A673 (cell line): ENCODE measurements at regions not wholly inside any gene's neighbourhood (a gene's known extent, or its start where the extent isn't known, plus 50 kb on each side); places are given as distances from the start of the nearest gene placed in this dataset.
"Not testable (repeated sequence)": the region's sequence is repeated elsewhere in the genome, so short reads cannot be mapped to it uniquely, and the experiment has no call there.

Source experiments
- BruUV-seq: library from RNA; stranded (reverse); fragments of 400-500 nt; replicated peaks from 2 replicates; lab custom pipeline; 2021; lab: Mats Ljungman, UMichigan
- CTCF ChIA-PET: fragments of 300-600 bp; sonication (Branson Sonifier 250); formaldehyde crosslinking; loops from one replicate; lab custom pipeline; 2022; ENCODE audit warnings: antibody characterized with exemption; lab: Charles Lee
- POLR2A ChIA-PET: fragments of 300-600 bp; sonication (Branson Sonifier 250); formaldehyde crosslinking; loops from one replicate; lab custom pipeline; 2022; ENCODE audit warnings: antibody characterized with exemption; ENCODE audit not compliant: low non-redundant PET; lab: Charles Lee
- DNase-seq: peaks from one replicate; pipeline ENCODE4 v3.0.0-alpha.2; 2015; ENCODE audit warnings: low spot score
- H3K27ac ChIP-seq: fragments of 200-600 bp; sonication (generic); 2 replicates; pipeline ENCODE4 v1.5.1; 2016; ENCODE audit warnings: mixed run types, low read depth, mild to moderate bottlenecking, mixed read lengths, antibody characterized with exemption, low read length; ENCODE audit not compliant: poor library complexity, severe bottlenecking
- H3K27me3 ChIP-seq: fragments of 200-600 bp; sonication (generic); replicated peaks from 2 replicates; pipeline ENCODE4 v1.6.1; 2017; ENCODE audit warnings: mixed run types, low read depth, mild to moderate bottlenecking, mixed read lengths, antibody characterized with exemption, low read length; ENCODE audit not compliant: insufficient read depth, poor library complexity
- H3K36me3 ChIP-seq: fragments of 200-600 bp; sonication (generic); 2 replicates; pipeline ENCODE4 v1.6.1; 2016; ENCODE audit warnings: mixed run types, mild to moderate bottlenecking, mixed read lengths, antibody characterized with exemption, low read length; ENCODE audit not compliant: insufficient read depth, poor library complexity, severe bottlenecking
- H3K4me1 ChIP-seq: fragments of 200-600 bp; sonication (generic); 2 replicates; pipeline ENCODE4 v1.6.1; 2017; ENCODE audit warnings: mixed run types, mild to moderate bottlenecking, mixed read lengths, antibody characterized with exemption, low read length; ENCODE audit not compliant: insufficient read depth, poor library complexity, severe bottlenecking
- H3K4me3 ChIP-seq: fragments of 200-600 bp; sonication (generic); 2 replicates; pipeline ENCODE4 v1.5.1; 2016; ENCODE audit warnings: low read depth, mixed run types, mild to moderate bottlenecking, mixed read lengths, low read length; ENCODE audit not compliant: poor library complexity, severe bottlenecking
- H3K9me3 ChIP-seq: fragments of 200-600 bp; sonication (generic); 2 replicates; pipeline ENCODE4 v1.6.1; 2016; ENCODE audit warnings: mixed run types, low read depth, mild to moderate bottlenecking, mixed read lengths, antibody characterized with exemption, low read length; ENCODE audit not compliant: poor library complexity, severe bottlenecking
- EZH2 ChIP-seq: fragments of 200-600 bp; sonication (generic); IDR thresholded peaks from 2 replicates; pipeline ENCODE4 v1.6.1; 2017; ENCODE audit warnings: borderline replicate concordance, low read depth, mild to moderate bottlenecking, mixed read lengths, antibody characterized with exemption, low read length; ENCODE audit not compliant: poor library complexity, severe bottlenecking
- intact Hi-C: fragments of 100-400 bp; cut with micrococcal nuclease; formaldehyde crosslinking; loops from one replicate; pipeline ENCODE4 v1.10.0; 2022; ENCODE audit not compliant: unreplicated experiment
- TF ChIP-seq, protein P1 (sequence below): fragments of 300-800, 200-600 bp; sonication (generic); conservative IDR thresholded peaks from 2 replicates; pipeline ENCODE4 v1.5.1; 2017; ENCODE audit warnings: low read depth, mild to moderate bottlenecking, antibody characterized with exemption, low read length, moderate library complexity, mixed read lengths

DNA sequence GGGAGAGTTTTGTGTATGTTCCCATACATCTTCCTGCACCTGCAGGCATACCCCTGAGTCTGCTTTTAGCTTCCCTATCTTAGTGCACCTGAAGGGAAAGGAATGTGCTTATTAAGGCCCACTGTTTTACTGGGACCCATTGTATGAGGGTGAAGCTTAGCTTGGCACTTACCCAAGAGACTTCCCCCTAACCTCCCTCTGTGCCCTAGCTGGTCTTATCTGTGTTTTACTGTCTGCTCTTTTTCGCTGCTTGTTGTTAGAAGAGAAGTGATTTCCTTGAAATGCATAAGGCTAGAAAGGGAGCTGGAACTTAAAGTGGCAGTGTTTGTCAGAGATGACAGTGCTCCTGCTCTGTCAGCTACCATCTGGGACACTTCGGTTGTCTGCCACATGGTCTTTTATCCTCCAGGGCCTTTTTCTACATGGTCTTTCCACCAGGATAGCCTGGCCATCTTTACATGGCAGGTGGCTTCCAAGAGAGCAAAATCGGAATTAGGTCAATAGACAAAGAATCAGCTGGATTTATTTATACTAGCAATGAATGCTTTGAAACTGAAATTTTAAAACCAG is 122.5 kb upstream of the SLC44A1 start:
- no TSS peak for BruUV-seq
- no peaks in the 10 kb centered on the region for H3K9me3 ChIP-seq
- no peaks in the 10 kb centered on the region for H3K27me3 ChIP-seq
- intact Hi-C loops: no loop called here
- no peak for TF ChIP-seq EZH2
- TF ChIP-seq, protein P1, sequence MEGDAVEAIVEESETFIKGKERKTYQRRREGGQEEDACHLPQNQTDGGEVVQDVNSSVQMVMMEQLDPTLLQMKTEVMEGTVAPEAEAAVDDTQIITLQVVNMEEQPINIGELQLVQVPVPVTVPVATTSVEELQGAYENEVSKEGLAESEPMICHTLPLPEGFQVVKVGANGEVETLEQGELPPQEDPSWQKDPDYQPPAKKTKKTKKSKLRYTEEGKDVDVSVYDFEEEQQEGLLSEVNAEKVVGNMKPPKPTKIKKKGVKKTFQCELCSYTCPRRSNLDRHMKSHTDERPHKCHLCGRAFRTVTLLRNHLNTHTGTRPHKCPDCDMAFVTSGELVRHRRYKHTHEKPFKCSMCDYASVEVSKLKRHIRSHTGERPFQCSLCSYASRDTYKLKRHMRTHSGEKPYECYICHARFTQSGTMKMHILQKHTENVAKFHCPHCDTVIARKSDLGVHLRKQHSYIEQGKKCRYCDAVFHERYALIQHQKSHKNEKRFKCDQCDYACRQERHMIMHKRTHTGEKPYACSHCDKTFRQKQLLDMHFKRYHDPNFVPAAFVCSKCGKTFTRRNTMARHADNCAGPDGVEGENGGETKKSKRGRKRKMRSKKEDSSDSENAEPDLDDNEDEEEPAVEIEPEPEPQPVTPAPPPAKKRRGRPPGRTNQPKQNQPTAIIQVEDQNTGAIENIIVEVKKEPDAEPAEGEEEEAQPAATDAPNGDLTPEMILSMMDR: no peak
- no peak for DNase-seq
- H3K4me3 ChIP-seq: no peak overlapping the region
- no peak overlapping the region for H3K27ac ChIP-seq
- POLR2A ChIA-PET: interaction anchor here (0.5 kb wide), 1 partner anchor 407 kb away, joined by 3 read pairs; no protein-coding TSS in a partner anchor
- no peaks in the 10 kb centered on the region for H3K36me3 ChIP-seq
- CTCF ChIA-PET: interaction anchor here (0.6 kb wide), 1 partner anchor 294 kb away, joined by 3 read pairs; no protein-coding TSS in a partner anchor
- H3K4me1 ChIP-seq: no peaks in the 10 kb centered on the region

GRCh38 chr9:105124598-105124997 is 119.9 kb upstream of the SLC44A1 start:
- H3K27ac ChIP-seq, DNase-seq, CTCF ChIA-PET, H3K4me3 ChIP-seq, H3K9me3 ChIP-seq, H3K36me3 ChIP-seq, BruUV-seq, POLR2A ChIA-PET, H3K27me3 ChIP-seq, H3K4me1 ChIP-seq, intact Hi-C loops: not testable (repeated sequence)

GRCh38 chr9:105126226-105126625 is 118.2 kb upstream of the SLC44A1 start:
- intact Hi-C loops: no loop called here
- CTCF ChIA-PET: no interaction called here
- POLR2A ChIA-PET: no interaction called here
- Histone ChIP-seq H3K9me3 (no peaks in the 10 kb centered on the region), H3K36me3 (no peaks in the 10 kb centered on the region), H3K27me3 (no peaks in the 10 kb centered on the region), H3K4me1 (no peaks in the 10 kb centered on the region), H3K4me3 (no peak overlapping the region), H3K27ac (no peak overlapping the region)
- TF ChIP-seq, protein P1: no peak
- no peak for TF ChIP-seq EZH2
- no TSS peak for BruUV-seq
- no peak for DNase-seq

DNA sequence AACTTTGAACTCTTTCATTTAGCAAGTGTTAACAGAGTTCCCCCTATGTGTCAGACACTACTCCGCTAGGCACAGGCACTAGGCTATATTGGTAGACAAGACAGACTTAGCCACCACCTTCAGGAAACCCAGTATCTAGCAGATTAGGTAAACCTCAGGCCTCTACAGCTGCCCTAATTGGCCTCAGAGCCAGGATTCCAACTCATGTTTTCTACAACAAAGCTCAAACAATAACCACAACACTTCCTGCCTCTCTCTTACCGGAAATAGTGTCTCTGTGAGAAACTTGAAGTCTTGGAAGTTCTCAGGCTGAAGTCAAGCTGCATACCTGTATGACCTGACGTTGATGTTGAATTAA is 116.6 kb upstream of the SLC44A1 start:
- intact Hi-C loops: no loop called here
- Histone ChIP-seq H3K36me3 (no peaks in the 10 kb centered on the region), H3K9me3 (no peaks in the 10 kb centered on the region), H3K27ac (no peak overlapping the region), H3K4me3 (no peak overlapping the region), H3K27me3 (no peaks in the 10 kb centered on the region), H3K4me1 (no peaks in the 10 kb centered on the region)
- ChIA-PET POLR2A (no interaction called here), CTCF (no interaction called here)
- TF ChIP-seq, protein P1: no peak
- no peak for DNase-seq
- BruUV-seq: no TSS peak
